ENCODE measurements at regions not wholly inside any gene's neighbourhood (a gene's known extent, or its start where the extent isn't known, plus 50 kb on each side); places are given as distances from the start of the nearest gene placed in this dataset.

DNA sequence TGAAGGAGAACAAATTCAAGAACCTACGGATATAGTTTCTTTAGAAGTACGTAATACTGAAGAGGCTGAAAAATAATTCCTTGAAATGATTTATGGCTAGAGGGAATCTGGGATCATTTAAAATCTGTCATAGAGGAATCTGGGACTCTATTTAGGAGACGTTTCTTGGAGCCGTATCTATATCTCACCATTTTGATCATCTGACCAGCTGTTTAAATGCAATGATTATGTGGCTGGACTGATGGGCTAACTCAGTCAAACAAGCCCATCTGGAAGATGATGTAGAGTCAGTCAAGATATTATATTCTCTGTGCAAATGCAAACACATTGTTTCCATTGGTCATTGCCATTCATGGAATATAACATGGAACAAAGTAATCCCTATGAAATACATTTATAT is 467.7 kb upstream of the ZFHX3 start:
- TF ChIP-seq SIN3A (IDR thresholded peaks at IDR 0.05; ENCODE audit: low read depth) (no peak), ZNF274 (IDR thresholded peaks at IDR 0.05; ENCODE audit: low read depth, low read length) (no peak), JUND (IDR thresholded peaks at IDR 0.05) (no peak), SP1 (IDR thresholded peaks at IDR 0.05; ENCODE audit: low read depth) (no peak), RAD21 (IDR thresholded peaks at IDR 0.05; ENCODE audit: low read depth) (no peak), POLR2AphosphoS5 (IDR thresholded peaks at IDR 0.05; ENCODE audit: low read depth, low read length) (no peak), POLR2A (IDR thresholded peaks at IDR 0.05; ENCODE audit: borderline replicate concordance, extremely low read depth, insufficient read depth, insufficient read length) (no peak), EZH2phosphoT487 (IDR thresholded peaks at IDR 0.05; ENCODE audit: borderline replicate concordance) (no peak), EZH2 (IDR thresholded peaks at IDR 0.05) (no peak), TCF7L2 (IDR thresholded peaks at IDR 0.05; ENCODE audit: borderline replicate concordance, extremely low read depth, insufficient read depth, insufficient read length) (no peak), YY1 (IDR thresholded peaks at IDR 0.05; ENCODE audit: extremely low read depth, insufficient replicate concordance, low read depth, low read length) (no peak)
- TF ChIP-seq, protein P1, sequence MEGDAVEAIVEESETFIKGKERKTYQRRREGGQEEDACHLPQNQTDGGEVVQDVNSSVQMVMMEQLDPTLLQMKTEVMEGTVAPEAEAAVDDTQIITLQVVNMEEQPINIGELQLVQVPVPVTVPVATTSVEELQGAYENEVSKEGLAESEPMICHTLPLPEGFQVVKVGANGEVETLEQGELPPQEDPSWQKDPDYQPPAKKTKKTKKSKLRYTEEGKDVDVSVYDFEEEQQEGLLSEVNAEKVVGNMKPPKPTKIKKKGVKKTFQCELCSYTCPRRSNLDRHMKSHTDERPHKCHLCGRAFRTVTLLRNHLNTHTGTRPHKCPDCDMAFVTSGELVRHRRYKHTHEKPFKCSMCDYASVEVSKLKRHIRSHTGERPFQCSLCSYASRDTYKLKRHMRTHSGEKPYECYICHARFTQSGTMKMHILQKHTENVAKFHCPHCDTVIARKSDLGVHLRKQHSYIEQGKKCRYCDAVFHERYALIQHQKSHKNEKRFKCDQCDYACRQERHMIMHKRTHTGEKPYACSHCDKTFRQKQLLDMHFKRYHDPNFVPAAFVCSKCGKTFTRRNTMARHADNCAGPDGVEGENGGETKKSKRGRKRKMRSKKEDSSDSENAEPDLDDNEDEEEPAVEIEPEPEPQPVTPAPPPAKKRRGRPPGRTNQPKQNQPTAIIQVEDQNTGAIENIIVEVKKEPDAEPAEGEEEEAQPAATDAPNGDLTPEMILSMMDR (IDR thresholded peaks at IDR 0.05 in 2 of 3, conservative IDR thresholded peaks at IDR 0.05 in 1 of 3; ENCODE audit: borderline replicate concordance in 1 of 3, insufficient read depth in 1 of 3, low read depth in 2 of 3, low read length in 2 of 3) = no peak
- TF ChIP-seq, protein P2, sequence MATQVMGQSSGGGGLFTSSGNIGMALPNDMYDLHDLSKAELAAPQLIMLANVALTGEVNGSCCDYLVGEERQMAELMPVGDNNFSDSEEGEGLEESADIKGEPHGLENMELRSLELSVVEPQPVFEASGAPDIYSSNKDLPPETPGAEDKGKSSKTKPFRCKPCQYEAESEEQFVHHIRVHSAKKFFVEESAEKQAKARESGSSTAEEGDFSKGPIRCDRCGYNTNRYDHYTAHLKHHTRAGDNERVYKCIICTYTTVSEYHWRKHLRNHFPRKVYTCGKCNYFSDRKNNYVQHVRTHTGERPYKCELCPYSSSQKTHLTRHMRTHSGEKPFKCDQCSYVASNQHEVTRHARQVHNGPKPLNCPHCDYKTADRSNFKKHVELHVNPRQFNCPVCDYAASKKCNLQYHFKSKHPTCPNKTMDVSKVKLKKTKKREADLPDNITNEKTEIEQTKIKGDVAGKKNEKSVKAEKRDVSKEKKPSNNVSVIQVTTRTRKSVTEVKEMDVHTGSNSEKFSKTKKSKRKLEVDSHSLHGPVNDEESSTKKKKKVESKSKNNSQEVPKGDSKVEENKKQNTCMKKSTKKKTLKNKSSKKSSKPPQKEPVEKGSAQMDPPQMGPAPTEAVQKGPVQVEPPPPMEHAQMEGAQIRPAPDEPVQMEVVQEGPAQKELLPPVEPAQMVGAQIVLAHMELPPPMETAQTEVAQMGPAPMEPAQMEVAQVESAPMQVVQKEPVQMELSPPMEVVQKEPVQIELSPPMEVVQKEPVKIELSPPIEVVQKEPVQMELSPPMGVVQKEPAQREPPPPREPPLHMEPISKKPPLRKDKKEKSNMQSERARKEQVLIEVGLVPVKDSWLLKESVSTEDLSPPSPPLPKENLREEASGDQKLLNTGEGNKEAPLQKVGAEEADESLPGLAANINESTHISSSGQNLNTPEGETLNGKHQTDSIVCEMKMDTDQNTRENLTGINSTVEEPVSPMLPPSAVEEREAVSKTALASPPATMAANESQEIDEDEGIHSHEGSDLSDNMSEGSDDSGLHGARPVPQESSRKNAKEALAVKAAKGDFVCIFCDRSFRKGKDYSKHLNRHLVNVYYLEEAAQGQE (IDR thresholded peaks at IDR 0.05; ENCODE audit: low read depth) = no peak
- TF ChIP-seq, protein P3, sequence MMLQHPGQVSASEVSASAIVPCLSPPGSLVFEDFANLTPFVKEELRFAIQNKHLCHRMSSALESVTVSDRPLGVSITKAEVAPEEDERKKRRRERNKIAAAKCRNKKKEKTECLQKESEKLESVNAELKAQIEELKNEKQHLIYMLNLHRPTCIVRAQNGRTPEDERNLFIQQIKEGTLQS (IDR thresholded peaks at IDR 0.05) = no peak
